Activated CD4-positive, alpha-beta memory T cell treated with anti-CD3 and anti-CD28 coated beads for 36 hours (primary cell): ENCODE measurements at regions not wholly inside any gene's neighbourhood (a gene's known extent, or its start where the extent isn't known, plus 50 kb on each side); places are given as distances from the start of the nearest gene placed in this dataset.

ENCODE experiments used
- CTCF ChIA-PET: fragments of 350-600 bp; sonication (Branson Sonifier 250); formaldehyde crosslinking; loops from one replicate; lab custom pipeline; 2021; ENCODE audit warnings: antibody characterized with exemption, inconsistent platforms; lab: Charles Lee
- POLR2A ChIA-PET: fragments of 350-600 bp; sonication (Branson Sonifier 250); formaldehyde crosslinking; loops from one replicate; lab custom pipeline; 2021; ENCODE audit warnings: antibody characterized with exemption; lab: Charles Lee
- DNase-seq: peaks from one replicate; pipeline ENCODE4 v3.0.0-alpha.2; 2020
- H3K27ac Mint-ChIP-seq: one replicate; pipeline ENCODE4 v1.8.0; 2021; ENCODE audit warnings: mixed read lengths
- H3K27me3 Mint-ChIP-seq: one replicate; pipeline ENCODE4 v1.8.0; 2021; ENCODE audit warnings: mixed read lengths
- H3K36me3 Mint-ChIP-seq: one replicate; pipeline ENCODE4 v1.8.0; 2021; ENCODE audit warnings: mixed read lengths
- H3K4me1 Mint-ChIP-seq: one replicate; pipeline ENCODE4 v1.8.0; 2021; ENCODE audit warnings: low read depth, mixed read lengths
- H3K4me3 Mint-ChIP-seq: one replicate; pipeline ENCODE4 v1.8.0; 2021; ENCODE audit warnings: mild to moderate bottlenecking, mixed read lengths
- H3K9me3 Mint-ChIP-seq: one replicate; pipeline ENCODE4 v1.8.0; 2021; ENCODE audit warnings: mixed read lengths
- intact Hi-C: fragments of 100-400 bp; cut with micrococcal nuclease; formaldehyde crosslinking; loops from one replicate; pipeline ENCODE4 v1.15.1; 2023

- ChIA-PET POLR2A (no interaction called here), CTCF (no interaction called here)
- peaks cover 5% of the 10 kb centered on the region for H3K27me3 Mint-ChIP-seq
- no peaks in the 10 kb centered on the region for H3K4me1 Mint-ChIP-seq
- intact Hi-C loops: no loop called here
- DNase-seq: no peak
- H3K9me3 Mint-ChIP-seq: peaks cover 5% of the 10 kb centered on the region
- H3K27ac Mint-ChIP-seq: no peak overlapping the region
- H3K36me3 Mint-ChIP-seq: no peaks in the 10 kb centered on the region
- H3K4me3 Mint-ChIP-seq: no peak overlapping the region
Observed at GRCh38 chr22:27686534-27686933, 115.0 kb downstream of the MN1 start.

DNA sequence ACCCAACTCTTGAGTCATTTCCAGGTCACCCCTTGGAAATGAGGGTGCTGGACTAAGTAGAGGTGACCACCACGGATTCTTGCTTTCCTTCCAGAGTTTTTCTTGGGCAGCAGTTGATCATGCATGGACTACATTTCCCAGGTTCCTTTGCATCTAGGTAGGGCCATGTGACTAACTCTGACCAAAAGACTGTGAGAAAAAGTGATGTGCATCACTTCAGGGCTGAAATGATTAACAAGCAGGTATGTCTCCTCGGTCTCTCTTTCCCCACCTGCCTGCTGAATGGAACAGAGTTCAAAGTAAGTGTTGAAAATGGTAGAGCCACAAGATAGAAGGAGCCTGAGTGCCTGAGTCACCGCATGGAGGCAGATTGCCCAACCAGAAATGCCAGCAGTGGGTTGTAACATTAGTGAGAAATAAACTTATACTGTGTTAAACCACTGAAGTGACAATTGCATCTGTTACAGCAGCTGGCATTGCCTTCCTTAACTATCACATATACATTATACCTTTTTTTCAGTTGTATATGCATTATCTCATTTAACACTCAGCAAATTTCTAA lies 113.5 kb downstream of the MN1 start:
- DNase-seq: no peak
- H3K27me3 Mint-ChIP-seq: peaks cover 5% of the 10 kb centered on the region
- POLR2A ChIA-PET: no interaction called here
- no peaks in the 10 kb centered on the region for H3K4me1 Mint-ChIP-seq
- no peak overlapping the region for H3K27ac Mint-ChIP-seq
- no peak overlapping the region for H3K4me3 Mint-ChIP-seq
- peaks cover 5% of the 10 kb centered on the region for H3K9me3 Mint-ChIP-seq
- no peaks in the 10 kb centered on the region for H3K36me3 Mint-ChIP-seq
- intact Hi-C loops: no loop called here
- CTCF ChIA-PET: no interaction called here

DNA sequence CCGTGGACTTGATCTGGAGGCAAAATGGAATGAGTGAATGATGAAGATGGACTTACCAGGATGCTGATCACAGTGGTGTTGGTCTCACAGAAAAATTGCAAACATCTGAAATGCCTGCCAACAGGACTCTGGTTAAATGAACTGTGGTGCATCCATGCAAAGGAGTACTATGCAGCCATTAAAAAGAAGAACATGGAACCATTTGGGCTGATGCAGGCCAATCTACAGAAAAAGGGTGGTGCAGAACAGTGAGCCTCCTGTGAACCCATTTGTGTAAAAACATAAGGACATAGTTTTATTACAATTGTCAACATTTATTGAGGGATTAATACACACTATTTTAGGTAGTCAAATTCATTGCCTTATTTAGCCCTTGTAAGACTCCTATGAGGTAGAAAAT lies 111.9 kb downstream of the MN1 start:
- CTCF ChIA-PET: no interaction called here
- Mint-ChIP-seq H3K4me3 (no peak overlapping the region), H3K4me1 (no peaks in the 10 kb centered on the region), H3K27me3 (peaks cover 7% of the 10 kb centered on the region), H3K27ac (no peak overlapping the region), H3K36me3 (no peaks in the 10 kb centered on the region), H3K9me3 (peaks cover 5% of the 10 kb centered on the region)
- no peak for DNase-seq
- intact Hi-C loops: no loop called here
- POLR2A ChIA-PET: no interaction called here

DNA sequence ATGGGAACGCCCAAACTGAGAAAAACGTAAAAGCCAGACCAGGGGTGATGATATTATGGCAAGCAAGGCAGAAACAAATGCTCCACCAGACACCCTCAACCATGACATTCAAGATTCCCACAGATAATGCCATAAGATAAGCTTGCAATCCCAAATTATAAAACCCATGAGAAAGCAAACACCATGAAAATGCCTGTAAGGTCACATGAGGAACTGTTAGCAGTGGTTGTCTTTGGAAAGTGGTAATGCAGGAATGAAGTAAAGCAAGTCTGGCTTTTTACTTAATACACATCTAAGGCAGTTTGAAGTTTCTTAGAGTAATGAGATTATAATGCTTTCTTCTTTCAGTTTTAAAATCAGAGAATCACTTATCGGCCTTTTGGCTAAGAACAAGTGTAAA lies 111.0 kb downstream of the MN1 start:
- ChIA-PET POLR2A (no interaction called here), CTCF (no interaction called here)
- H3K36me3 Mint-ChIP-seq: no peaks in the 10 kb centered on the region
- H3K4me3 Mint-ChIP-seq: no peak overlapping the region
- peaks cover 9% of the 10 kb centered on the region for H3K27me3 Mint-ChIP-seq
- H3K27ac Mint-ChIP-seq: no peak overlapping the region
- intact Hi-C loops: no loop called here
- no peaks in the 10 kb centered on the region for H3K4me1 Mint-ChIP-seq
- DNase-seq: no peak
- peaks cover 5% of the 10 kb centered on the region for H3K9me3 Mint-ChIP-seq

DNA sequence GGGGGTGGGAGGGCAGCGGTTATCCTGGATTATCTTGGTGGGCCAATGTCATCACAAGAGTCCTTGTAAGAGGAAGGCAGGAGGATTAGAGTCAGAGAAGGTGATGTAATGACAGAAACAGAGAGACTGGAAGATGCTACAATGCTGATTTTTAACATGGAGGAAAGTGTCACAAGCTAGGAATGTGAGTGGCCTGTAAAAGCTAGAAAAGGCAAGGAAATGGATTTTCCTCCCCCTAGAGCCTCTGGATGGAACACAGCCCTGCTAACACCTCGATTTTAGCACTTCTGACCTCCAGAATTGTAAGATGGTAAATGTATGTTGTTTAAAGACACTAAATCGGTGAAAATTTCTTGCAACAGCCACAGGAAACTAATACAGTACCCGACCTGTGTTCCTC lies 109.3 kb downstream of the MN1 start:
- Mint-ChIP-seq H3K27ac (no peak overlapping the region), H3K4me1 (no peaks in the 10 kb centered on the region), H3K9me3 (peaks cover 9% of the 10 kb centered on the region), H3K4me3 (no peak overlapping the region), H3K27me3 (peaks cover 9% of the 10 kb centered on the region), H3K36me3 (no peaks in the 10 kb centered on the region)
- DNase-seq: no peak
- intact Hi-C loops: no loop called here
- CTCF ChIA-PET: no interaction called here
- POLR2A ChIA-PET: no interaction called here

DNA sequence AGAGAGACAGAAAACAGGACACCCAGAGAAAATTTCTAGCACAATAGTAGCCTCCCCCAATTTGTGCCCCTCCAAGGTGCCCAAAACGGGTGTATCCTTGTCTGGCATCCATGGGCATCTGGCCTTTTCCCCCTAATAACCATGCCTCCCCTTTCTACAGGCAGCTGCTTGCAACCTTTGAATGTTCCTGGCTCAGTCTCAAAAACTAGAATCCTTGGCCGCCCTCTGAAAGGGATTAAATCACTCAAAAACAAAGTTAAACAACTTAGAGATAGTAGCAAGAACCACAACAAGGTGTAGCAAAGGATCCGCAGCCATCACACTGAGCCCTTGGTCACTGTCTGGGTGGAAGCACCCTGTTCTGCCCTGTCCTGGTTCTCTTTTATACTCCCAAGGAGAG lies 105.6 kb downstream of the MN1 start:
- ChIA-PET POLR2A (no interaction called here), CTCF (no interaction called here)
- H3K27ac Mint-ChIP-seq: no peak overlapping the region
- H3K36me3 Mint-ChIP-seq: no peaks in the 10 kb centered on the region
- no peak for DNase-seq
- peaks cover 6% of the 10 kb centered on the region for H3K9me3 Mint-ChIP-seq
- peaks cover 4% of the 10 kb centered on the region for H3K27me3 Mint-ChIP-seq
- intact Hi-C loops: no loop called here
- H3K4me1 Mint-ChIP-seq: no peaks in the 10 kb centered on the region
- no peak overlapping the region for H3K4me3 Mint-ChIP-seq

GRCh38 chr22:27697888-27698287 lies 103.7 kb downstream of the MN1 start:
- H3K4me3 Mint-ChIP-seq: no peak overlapping the region
- H3K9me3 Mint-ChIP-seq: peaks cover 12% of the 10 kb centered on the region
- peaks cover 4% of the 10 kb centered on the region for H3K27me3 Mint-ChIP-seq
- no peak for DNase-seq
- intact Hi-C loops: no loop called here
- H3K36me3 Mint-ChIP-seq: no peaks in the 10 kb centered on the region
- no peak overlapping the region for H3K27ac Mint-ChIP-seq
- no peaks in the 10 kb centered on the region for H3K4me1 Mint-ChIP-seq
- CTCF ChIA-PET: no interaction called here
- POLR2A ChIA-PET: no interaction called here
